ENCODE measurements at regions not wholly inside any gene's neighbourhood (a gene's known extent, or its start where the extent isn't known, plus 50 kb on each side); places are given as distances from the start of the nearest gene placed in this dataset.

GRCh38 chr13:73325723-73326558, 267.1 kb downstream of the KLF5 start:
- peak overlapping the region; percentile 44 for H3K27ac ChIP-seq
- no peak for TF ChIP-seq CTCF (conservative IDR thresholded peaks at IDR 0.05)

- peak overlapping the region; percentile 44 for H3K27ac ChIP-seq
- no peak for TF ChIP-seq CTCF (conservative IDR thresholded peaks at IDR 0.05)
These were observed 266.3 kb downstream of the KLF5 start for GRCh38 chr13:73324842-73325722.

GRCh38 chr13:73323615-73324014, 264.8 kb downstream of the KLF5 start:
- no peak overlapping the region for H3K27ac ChIP-seq
- TF ChIP-seq CTCF (conservative IDR thresholded peaks at IDR 0.05): no peak

- no peak for TF ChIP-seq CTCF (conservative IDR thresholded peaks at IDR 0.05)
- no peak overlapping the region for H3K27ac ChIP-seq
These were observed 262.2 kb downstream of the KLF5 start for GRCh38 chr13:73321043-73321442.

- H3K27ac ChIP-seq: no peak overlapping the region
These were observed 258.3 kb downstream of the KLF5 start for GRCh38 chr13:73317140-73317539.

GRCh38 chr13:73310366-73310765, 251.6 kb downstream of the KLF5 start:
- TF ChIP-seq CTCF (conservative IDR thresholded peaks at IDR 0.05): no peak
- no peak overlapping the region for H3K27ac ChIP-seq

More at GRCh38 chr13:73317140-73317539, 258.3 kb downstream of the KLF5 start:
- no peak for TF ChIP-seq CTCF (conservative IDR thresholded peaks at IDR 0.05)

- no peak overlapping the region for H3K27ac ChIP-seq
- TF ChIP-seq CTCF (conservative IDR thresholded peaks at IDR 0.05): no peak
These were observed 248.7 kb downstream of the KLF5 start for GRCh38 chr13:73307481-73307880.
